GM21723 (cell line): ENCODE measurements at regions not wholly inside any gene's neighbourhood (a gene's known extent, or its start where the extent isn't known, plus 50 kb on each side); places are given as distances from the start of the nearest gene placed in this dataset.
"Not testable (repeated sequence)": the region's sequence is repeated elsewhere in the genome, so short reads cannot be mapped to it uniquely, and the experiment has no call there.

Experiments
- ATAC-seq: cut with Tn5 transposase; IDR thresholded peaks from one replicate; pipeline ENCODE4 v1.9.1; 2021; ENCODE audit warnings: mild to moderate bottlenecking, moderate library complexity; ENCODE audit not compliant: unreplicated experiment

GRCh38 chr4:138634915-138635314 is 380.7 kb upstream of the NOCT start:
- ATAC-seq = no peak

GRCh38 chr4:138633580-138633904 is 382.0 kb upstream of the NOCT start:
- ATAC-seq = no peak

- ATAC-seq = no peak
Observed at GRCh38 chr4:138632856-138633579, 382.6 kb upstream of the NOCT start.

GRCh38 chr4:138630666-138631065 is 384.9 kb upstream of the NOCT start:
- no peak for ATAC-seq

- ATAC-seq = no peak
Observed at GRCh38 chr4:138629669-138630068, 385.9 kb upstream of the NOCT start.

GRCh38 chr4:138627096-138627495 is 384.9 kb upstream of the SLC7A11 start:
- no peak for ATAC-seq

- not testable (repeated sequence) for ATAC-seq
Observed at GRCh38 chr4:138622362-138622761, 380.2 kb upstream of the SLC7A11 start.

- no peak for ATAC-seq
Observed at GRCh38 chr4:138616775-138617174, 374.6 kb upstream of the SLC7A11 start.

GRCh38 chr4:138614398-138615142 is 372.4 kb upstream of the SLC7A11 start:
- ATAC-seq = no peak

GRCh38 chr4:138612428-138612827 is 370.3 kb upstream of the SLC7A11 start:
- no peak for ATAC-seq

- no peak for ATAC-seq
Observed at GRCh38 chr4:138611721-138612120, 369.6 kb upstream of the SLC7A11 start.

GRCh38 chr4:138611017-138611416 is 368.9 kb upstream of the SLC7A11 start:
- no peak for ATAC-seq

- ATAC-seq = peak; percentile 77
Observed at GRCh38 chr4:138609943-138610350, 367.8 kb upstream of the SLC7A11 start.

GRCh38 chr4:138604556-138604955 is 362.4 kb upstream of the SLC7A11 start:
- no peak for ATAC-seq

- ATAC-seq = no peak
Observed at GRCh38 chr4:138602664-138603063, 360.5 kb upstream of the SLC7A11 start.

- ATAC-seq = no peak
Observed at GRCh38 chr4:138599965-138600364, 357.8 kb upstream of the SLC7A11 start.

GRCh38 chr4:138598226-138598625 is 356.1 kb upstream of the SLC7A11 start:
- ATAC-seq = no peak

GRCh38 chr4:138596896-138597295 is 354.7 kb upstream of the SLC7A11 start:
- ATAC-seq = no peak

- no peak for ATAC-seq
Observed at GRCh38 chr4:138595731-138596460, 353.7 kb upstream of the SLC7A11 start.

GRCh38 chr4:138595171-138595570 is 353.0 kb upstream of the SLC7A11 start:
- no peak for ATAC-seq

GRCh38 chr4:138592796-138593195 is 350.6 kb upstream of the SLC7A11 start:
- no peak for ATAC-seq

- no peak for ATAC-seq
Observed at GRCh38 chr4:138591808-138592207, 349.7 kb upstream of the SLC7A11 start.
